ENCODE measurements at regions not wholly inside any gene's neighbourhood (a gene's known extent, or its start where the extent isn't known, plus 50 kb on each side); places are given as distances from the start of the nearest gene placed in this dataset.

- peaks cover 0 to 2% (median 0%) of the 10 kb centered on the region in 3 donors for H3K27me3 Mint-ChIP-seq (ENCODE audit: low read depth in 3 of 3)
- no peak overlapping the region for H3K27ac Mint-ChIP-seq
- H3K4me3 Mint-ChIP-seq, result no peak overlapping the region
- no peak for DNase-seq
- no peaks in the 10 kb centered on the region for H3K4me1 Mint-ChIP-seq
- H3K9me3 Mint-ChIP-seq, result peaks cover 0 to 29% (median 8%) of the 10 kb centered on the region in 6 donors
- H3K36me3 Mint-ChIP-seq, result no peaks in the 10 kb centered on the region
Measured at GRCh38 chr5:165175041-165175440, 1669.6 kb downstream of the MAT2B start.

- no peak for DNase-seq
- Mint-ChIP-seq H3K27ac (no peak overlapping the region), H3K4me1 (no peaks in the 10 kb centered on the region), H3K27me3 (ENCODE audit: low read depth in 3 of 3) (no peaks in the 10 kb centered on the region), H3K9me3 (peaks cover 0 to 45% (median 16%) of the 10 kb centered on the region in 6 donors), H3K4me3 (no peak overlapping the region), H3K36me3 (no peaks in the 10 kb centered on the region)
Measured at GRCh38 chr5:165184183-165184582, 1678.8 kb downstream of the MAT2B start.

GRCh38 chr5:165185716-165186115 is 1680.3 kb downstream of the MAT2B start:
- Mint-ChIP-seq H3K27me3 (ENCODE audit: low read depth in 3 of 3) (no peaks in the 10 kb centered on the region), H3K36me3 (no peaks in the 10 kb centered on the region), H3K27ac (no peak overlapping the region), H3K4me3 (no peak overlapping the region), H3K4me1 (no peaks in the 10 kb centered on the region), H3K9me3 (peaks cover 0 to 45% (median 13%) of the 10 kb centered on the region in 6 donors)
- no peak for DNase-seq

- H3K4me3 Mint-ChIP-seq, result no peak overlapping the region
- DNase-seq, result no peak
- H3K9me3 Mint-ChIP-seq, result peaks cover 0 to 36% (median 9%) of the 10 kb centered on the region in 6 donors
- no peak overlapping the region for H3K27ac Mint-ChIP-seq
- H3K27me3 Mint-ChIP-seq (ENCODE audit: low read depth in 3 of 3), result no peaks in the 10 kb centered on the region
- no peaks in the 10 kb centered on the region for H3K36me3 Mint-ChIP-seq
- H3K4me1 Mint-ChIP-seq, result no peaks in the 10 kb centered on the region
Measured at GRCh38 chr5:165187815-165188214, 1682.4 kb downstream of the MAT2B start.

GRCh38 chr5:165188556-165189175 is 1683.2 kb downstream of the MAT2B start:
- Mint-ChIP-seq H3K4me1 (no peaks in the 10 kb centered on the region), H3K36me3 (no peaks in the 10 kb centered on the region), H3K27ac (no peak overlapping the region), H3K9me3 (peaks cover 0 to 32% (median 5%) of the 10 kb centered on the region in 6 donors), H3K4me3 (no peak overlapping the region), H3K27me3 (ENCODE audit: low read depth in 3 of 3) (no peaks in the 10 kb centered on the region)
- no peak for DNase-seq

- peaks cover 0 to 23% (median 6%) of the 10 kb centered on the region in 6 donors for H3K9me3 Mint-ChIP-seq
- no peak overlapping the region for H3K4me3 Mint-ChIP-seq
- H3K4me1 Mint-ChIP-seq, result no peaks in the 10 kb centered on the region
- DNase-seq, result no peak
- no peak overlapping the region for H3K27ac Mint-ChIP-seq
- no peaks in the 10 kb centered on the region for H3K36me3 Mint-ChIP-seq
- no peaks in the 10 kb centered on the region for H3K27me3 Mint-ChIP-seq (ENCODE audit: low read depth in 3 of 3)
Measured at GRCh38 chr5:165196961-165197360, 1691.5 kb downstream of the MAT2B start.

GRCh38 chr5:165201369-165201768 is 1696.0 kb downstream of the MAT2B start:
- Mint-ChIP-seq H3K27ac (no peak overlapping the region), H3K9me3 (peaks cover 0 to 12% (median 4%) of the 10 kb centered on the region in 6 donors), H3K4me1 (no peaks in the 10 kb centered on the region), H3K4me3 (no peak overlapping the region), H3K36me3 (no peaks in the 10 kb centered on the region), H3K27me3 (ENCODE audit: low read depth in 3 of 3) (no peaks in the 10 kb centered on the region)
- DNase-seq, result no peak

GRCh38 chr5:165201771-165202518 is 1696.5 kb downstream of the MAT2B start:
- Mint-ChIP-seq H3K4me3 (no peak overlapping the region), H3K27ac (no peak overlapping the region), H3K27me3 (ENCODE audit: low read depth in 3 of 3) (no peaks in the 10 kb centered on the region), H3K36me3 (no peaks in the 10 kb centered on the region), H3K4me1 (no peaks in the 10 kb centered on the region), H3K9me3 (peaks cover 0 to 10% (median 4%) of the 10 kb centered on the region in 6 donors)
- DNase-seq, result no peak

- no peak overlapping the region for H3K27ac Mint-ChIP-seq
- H3K27me3 Mint-ChIP-seq (ENCODE audit: low read depth in 3 of 3), result no peaks in the 10 kb centered on the region
- no peaks in the 10 kb centered on the region for H3K4me1 Mint-ChIP-seq
- no peaks in the 10 kb centered on the region for H3K36me3 Mint-ChIP-seq
- no peak for DNase-seq
- H3K9me3 Mint-ChIP-seq, result peaks cover 0 to 7% (median 3%) of the 10 kb centered on the region in 6 donors
- no peak overlapping the region for H3K4me3 Mint-ChIP-seq
Measured at GRCh38 chr5:165202519-165202910, 1697.1 kb downstream of the MAT2B start.

GRCh38 chr5:165209101-165209727 is 1703.8 kb downstream of the MAT2B start:
- Mint-ChIP-seq H3K4me3 (no peak overlapping the region), H3K9me3 (peaks cover 0 to 5% (median 0%) of the 10 kb centered on the region in 6 donors), H3K27me3 (ENCODE audit: low read depth in 3 of 3) (no peaks in the 10 kb centered on the region), H3K4me1 (no peaks in the 10 kb centered on the region), H3K36me3 (no peaks in the 10 kb centered on the region), H3K27ac (no peak overlapping the region)
- DNase-seq, result peak in 1 of 3 donors; percentile 5

- H3K4me1 Mint-ChIP-seq, result no peaks in the 10 kb centered on the region
- no peak for DNase-seq
- H3K9me3 Mint-ChIP-seq, result peaks cover 0 to 26% (median 7%) of the 10 kb centered on the region in 6 donors
- H3K27ac Mint-ChIP-seq, result no peak overlapping the region
- no peaks in the 10 kb centered on the region for H3K36me3 Mint-ChIP-seq
- no peak overlapping the region for H3K4me3 Mint-ChIP-seq
- peaks cover 0 to 2% (median 0%) of the 10 kb centered on the region in 3 donors for H3K27me3 Mint-ChIP-seq (ENCODE audit: low read depth in 3 of 3)
Measured at GRCh38 chr5:165224366-165225045, 1719.1 kb downstream of the MAT2B start.

GRCh38 chr5:165227515-165227914 is 1722.1 kb downstream of the MAT2B start:
- Mint-ChIP-seq H3K27ac (no peak overlapping the region), H3K4me3 (no peak overlapping the region), H3K36me3 (no peaks in the 10 kb centered on the region), H3K4me1 (no peaks in the 10 kb centered on the region), H3K9me3 (peaks cover 0 to 36% (median 4%) of the 10 kb centered on the region in 6 donors), H3K27me3 (ENCODE audit: low read depth in 3 of 3) (no peaks in the 10 kb centered on the region)
- DNase-seq, result no peak

- no peaks in the 10 kb centered on the region for H3K4me1 Mint-ChIP-seq
- no peaks in the 10 kb centered on the region for H3K27me3 Mint-ChIP-seq (ENCODE audit: low read depth in 3 of 3)
- H3K27ac Mint-ChIP-seq, result no peak overlapping the region
- no peak for DNase-seq
- H3K36me3 Mint-ChIP-seq, result no peaks in the 10 kb centered on the region
- peaks cover 0 to 30% (median 5%) of the 10 kb centered on the region in 6 donors for H3K9me3 Mint-ChIP-seq
- no peak overlapping the region for H3K4me3 Mint-ChIP-seq
Measured at GRCh38 chr5:165228184-165228583, 1722.8 kb downstream of the MAT2B start.
